Raji (cell line): ENCODE measurements at regions not wholly inside any gene's neighbourhood (a gene's known extent, or its start where the extent isn't known, plus 50 kb on each side); places are given as distances from the start of the nearest gene placed in this dataset.

Experiments used
- POLR2A ChIP-seq: IDR thresholded peaks from 2 replicates; pipeline ENCODE4 v1.6.1; 2011; ENCODE audit warnings: low read depth, low read length, control low read depth; ENCODE audit not compliant: insufficient read depth

DNA sequence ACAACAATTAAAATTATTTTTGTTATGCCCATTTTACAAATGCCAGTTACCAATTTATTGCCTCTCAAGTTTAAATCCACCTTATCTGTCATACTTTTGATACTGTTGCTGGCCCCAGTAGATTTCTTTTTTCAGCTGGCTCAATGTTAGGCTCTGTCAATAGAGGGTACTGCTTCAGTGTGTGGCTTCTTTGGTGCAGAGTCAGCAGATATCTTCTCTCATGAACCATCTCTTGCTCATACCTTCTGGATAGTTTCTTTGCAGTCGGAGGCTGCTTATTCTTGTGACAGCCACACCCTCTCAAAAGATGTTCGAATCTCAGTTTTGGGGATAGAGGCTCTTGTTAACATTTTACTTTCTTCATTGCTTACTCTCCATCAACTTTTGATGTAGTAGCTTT is 849.9 kb upstream of the SEMA6A start:
- TF ChIP-seq POLR2A = no peak

DNA sequence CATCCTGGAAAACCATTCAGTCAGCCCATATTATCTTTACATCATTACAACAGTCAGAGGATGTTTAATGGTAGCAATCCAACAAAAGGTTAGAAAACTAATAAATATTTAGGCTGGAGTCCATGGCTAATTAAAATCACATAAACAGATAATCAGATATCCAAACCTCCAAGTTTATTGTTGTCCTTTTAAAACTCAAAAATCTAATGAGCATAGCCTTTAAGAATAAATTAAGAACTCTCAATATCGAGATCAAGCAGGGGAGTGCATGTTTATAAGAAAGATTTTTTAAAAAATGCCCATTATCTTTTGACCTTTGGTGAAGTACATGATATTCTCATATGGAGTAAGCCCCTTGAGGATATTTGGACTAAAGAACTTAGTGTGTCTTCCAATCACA is 842.9 kb upstream of the SEMA6A start:
- TF ChIP-seq POLR2A = no peak

DNA sequence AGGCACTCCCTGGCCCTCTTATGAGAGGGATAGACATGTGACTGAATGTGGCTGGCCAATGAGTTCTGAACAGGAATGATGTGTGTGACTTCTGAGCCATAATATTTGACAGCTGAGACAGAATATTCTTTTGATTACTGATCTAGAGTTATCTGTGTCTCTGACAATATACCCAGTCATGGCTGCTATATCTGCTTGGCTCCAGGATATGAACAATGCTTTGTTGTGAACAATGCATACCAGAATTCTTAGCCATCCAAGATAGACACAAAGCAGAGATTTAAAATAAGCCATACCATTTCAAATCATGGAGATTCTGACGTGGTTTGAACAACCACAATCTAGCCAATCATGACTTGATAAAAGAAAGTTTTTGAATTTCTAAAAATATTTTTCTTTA is 840.3 kb upstream of the SEMA6A start:
- TF ChIP-seq POLR2A = no peak

DNA sequence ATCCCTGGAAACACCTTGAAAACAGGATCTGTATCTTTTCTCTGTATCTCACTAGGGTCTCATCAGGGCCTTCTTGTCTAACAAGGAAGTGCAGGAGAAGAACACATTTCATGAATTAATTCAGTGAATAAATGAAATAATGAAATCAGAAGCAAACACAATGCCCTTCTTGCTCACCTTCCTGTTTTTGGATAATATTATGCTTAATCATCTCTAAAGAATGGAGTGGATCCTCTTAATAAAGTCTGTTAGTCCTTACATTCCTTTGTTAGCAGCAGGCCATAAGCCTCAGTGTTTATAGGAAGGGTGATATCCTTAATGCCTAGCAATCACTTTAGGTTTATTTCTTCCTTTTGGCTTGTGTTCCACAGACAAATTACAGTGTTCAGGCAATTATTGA is 837.1 kb upstream of the SEMA6A start:
- TF ChIP-seq POLR2A = no peak

DNA sequence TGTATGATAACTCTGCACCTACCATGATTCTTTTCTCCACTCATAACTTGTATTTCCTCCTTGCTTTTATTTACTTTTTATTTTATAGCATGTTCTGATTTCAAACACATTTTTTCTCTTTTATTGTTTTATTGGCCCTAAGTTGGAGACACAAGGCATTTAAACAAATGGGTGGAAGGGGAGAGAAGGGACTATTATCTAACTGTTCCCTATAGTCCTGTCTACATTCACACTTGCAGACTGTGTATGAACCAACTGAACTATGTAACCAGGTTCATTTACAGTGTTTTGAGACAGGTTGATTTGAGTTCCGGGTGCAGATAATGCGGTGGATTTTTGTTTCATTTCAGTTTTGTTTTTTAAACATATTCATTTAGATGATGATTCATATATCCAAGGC is 830.6 kb upstream of the SEMA6A start:
- TF ChIP-seq POLR2A = no peak

DNA sequence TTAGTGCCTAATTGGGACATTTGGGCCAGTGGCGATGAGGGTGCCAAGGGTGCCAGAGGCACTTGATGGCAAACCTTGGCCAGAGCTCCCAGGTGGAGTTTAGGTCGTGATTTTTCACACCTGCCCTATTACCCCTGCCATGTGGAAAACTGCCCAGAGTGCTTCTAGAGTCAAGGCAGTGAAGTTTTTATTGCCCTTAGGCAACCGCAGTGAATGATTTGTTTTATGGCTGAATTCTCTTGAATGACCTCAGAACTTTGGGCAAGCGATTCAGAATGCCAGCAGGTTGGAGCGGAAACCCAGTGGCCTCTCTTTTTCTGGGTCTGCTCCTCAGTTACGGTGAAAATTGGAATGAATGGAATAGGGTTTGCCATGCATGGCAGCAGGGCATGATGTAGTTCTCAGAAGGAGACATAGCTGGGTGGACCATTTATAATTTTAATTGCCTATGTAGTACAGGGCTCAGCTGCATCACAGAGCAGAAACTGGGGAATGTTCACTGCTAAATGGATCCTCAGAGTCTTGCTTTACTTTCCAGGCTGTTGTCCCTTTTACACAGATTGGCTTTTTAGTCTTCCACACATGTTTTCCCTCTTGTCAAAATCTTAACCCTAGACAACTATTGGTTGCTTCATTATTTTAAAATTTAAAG is 820.0 kb upstream of the SEMA6A start:
- TF ChIP-seq POLR2A = no peak

DNA sequence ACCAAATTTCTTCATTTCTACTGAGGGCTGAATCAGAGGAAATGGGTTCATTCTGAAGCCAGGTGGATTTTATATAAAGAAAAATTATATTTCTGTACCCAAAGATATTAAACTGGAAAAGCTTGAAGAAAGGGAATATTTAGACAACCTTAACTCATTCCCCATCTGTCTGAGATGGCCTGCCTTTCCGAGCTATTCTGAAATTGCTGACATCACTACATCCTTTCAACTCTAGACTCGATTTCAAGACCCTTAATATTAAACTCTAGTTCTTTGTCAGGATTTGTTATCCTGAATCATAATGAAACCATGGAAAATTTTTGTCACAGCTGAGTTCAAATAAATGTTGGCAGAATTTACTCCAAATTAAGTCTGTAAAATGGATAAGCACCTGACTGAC is 818.5 kb upstream of the SEMA6A start:
- TF ChIP-seq POLR2A = no peak

DNA sequence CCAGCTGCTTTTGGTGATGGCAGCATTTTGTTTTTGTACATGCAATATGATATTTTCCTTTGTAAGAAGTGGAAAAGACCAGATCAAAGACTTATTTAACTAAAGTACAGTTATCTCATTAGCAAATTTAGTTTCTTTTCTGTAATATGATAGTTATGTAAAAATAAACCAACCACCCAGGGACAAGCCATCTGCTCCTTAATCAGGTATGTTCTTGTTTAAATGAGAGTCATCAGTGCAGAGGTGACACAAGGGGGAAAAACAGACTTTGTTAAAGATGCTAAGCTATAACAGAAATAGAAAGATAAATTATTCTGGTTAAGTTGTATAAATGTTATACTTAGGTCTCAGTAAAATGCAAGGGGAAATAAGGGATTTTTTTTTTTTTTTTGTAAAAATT is 805.7 kb upstream of the SEMA6A start:
- no peak for TF ChIP-seq POLR2A

DNA sequence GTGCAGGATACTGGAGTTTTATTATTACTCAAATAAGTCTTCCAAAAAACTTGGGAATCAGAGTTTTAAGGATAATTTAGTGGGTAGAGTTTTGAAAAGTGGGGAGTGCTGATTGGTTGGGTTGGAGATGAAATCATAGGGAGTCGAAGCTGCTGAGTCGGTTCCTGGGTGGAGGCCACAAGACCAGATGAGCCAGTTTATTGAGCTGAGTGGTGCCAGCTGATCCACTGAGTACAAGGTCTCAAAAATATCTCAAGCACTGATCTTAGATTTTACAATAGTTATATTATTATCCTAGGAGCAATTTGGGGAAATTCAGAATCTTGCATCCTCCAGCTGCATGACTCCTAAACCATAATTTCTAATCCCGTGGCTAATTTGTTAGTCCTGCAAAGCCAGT is 804.9 kb upstream of the SEMA6A start:
- no peak for TF ChIP-seq POLR2A

DNA sequence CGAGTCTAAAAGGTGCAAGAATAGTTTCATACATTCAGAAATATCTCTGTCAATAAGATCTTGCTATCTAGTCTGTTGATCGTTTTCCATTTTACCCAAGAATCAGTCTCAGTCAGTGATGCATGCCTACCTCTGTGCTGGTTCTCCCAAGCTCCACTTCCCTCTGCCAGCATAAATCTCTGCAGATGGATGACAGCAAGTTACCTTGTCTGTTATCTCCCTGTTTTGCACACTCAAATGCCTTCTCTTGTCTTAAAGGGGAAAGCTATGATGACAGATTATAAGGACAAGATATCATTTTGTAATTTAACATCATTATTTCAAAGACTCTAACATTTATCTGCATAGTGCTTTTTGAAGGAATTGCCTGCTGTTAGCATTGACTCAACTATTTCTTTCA is 802.1 kb upstream of the SEMA6A start:
- TF ChIP-seq POLR2A = no peak

DNA sequence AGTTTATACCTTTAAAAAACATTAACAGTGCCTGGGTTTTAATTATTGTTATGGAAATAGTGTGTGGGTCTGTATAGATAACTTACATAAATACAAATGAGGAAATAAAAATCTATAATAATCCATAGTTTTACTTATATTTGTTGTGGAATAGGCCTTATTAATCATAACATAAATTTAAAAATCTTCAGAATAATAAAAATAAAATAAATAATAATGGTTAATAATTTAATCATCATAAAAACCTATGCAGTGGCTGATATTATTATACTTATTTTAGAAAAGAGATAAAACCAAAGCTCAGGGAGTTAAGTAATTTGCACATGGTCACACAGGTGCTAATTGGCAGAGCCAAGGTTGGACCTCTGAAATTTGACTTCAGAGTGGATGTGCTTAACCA is 785.3 kb upstream of the SEMA6A start:
- no peak for TF ChIP-seq POLR2A

DNA sequence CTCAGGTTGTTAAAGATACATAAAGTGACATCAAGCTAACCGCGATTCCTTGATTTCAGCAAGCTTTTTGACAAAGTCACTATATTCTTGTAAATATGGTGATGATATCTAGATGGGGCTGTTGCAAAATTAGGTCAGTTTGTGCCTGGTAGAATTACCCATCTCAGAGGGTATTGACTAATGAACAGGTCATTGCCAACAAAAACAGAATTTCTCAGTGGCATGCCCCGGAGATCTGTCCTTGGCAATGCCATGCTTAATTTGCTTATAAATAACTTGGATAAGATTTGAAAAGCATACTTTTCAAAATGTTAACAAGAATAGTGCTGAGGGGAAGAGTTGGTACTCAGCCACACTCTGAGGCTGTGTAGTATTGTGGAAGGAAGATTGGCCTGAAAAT is 783.3 kb upstream of the SEMA6A start:
- TF ChIP-seq POLR2A = no peak

DNA sequence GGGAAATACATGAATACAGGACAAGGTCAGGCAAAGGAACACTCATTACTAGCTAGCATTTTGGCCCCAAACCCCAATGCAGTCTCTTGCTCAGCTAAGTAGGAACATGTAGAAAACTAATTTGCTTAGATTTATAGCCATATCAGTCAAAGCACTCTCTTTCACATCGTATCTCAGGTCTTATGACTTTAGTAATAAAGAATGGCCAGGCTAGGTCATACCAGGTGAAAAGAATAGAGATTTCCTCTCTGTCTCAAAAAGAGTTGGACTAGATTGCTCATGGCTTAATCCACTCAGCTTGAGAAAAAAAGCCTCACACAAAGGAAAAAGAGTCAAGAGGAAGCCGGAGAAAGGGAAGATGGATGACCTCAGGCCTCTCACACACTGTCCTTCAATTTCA is 772.7 kb upstream of the SEMA6A start:
- TF ChIP-seq POLR2A = no peak

DNA sequence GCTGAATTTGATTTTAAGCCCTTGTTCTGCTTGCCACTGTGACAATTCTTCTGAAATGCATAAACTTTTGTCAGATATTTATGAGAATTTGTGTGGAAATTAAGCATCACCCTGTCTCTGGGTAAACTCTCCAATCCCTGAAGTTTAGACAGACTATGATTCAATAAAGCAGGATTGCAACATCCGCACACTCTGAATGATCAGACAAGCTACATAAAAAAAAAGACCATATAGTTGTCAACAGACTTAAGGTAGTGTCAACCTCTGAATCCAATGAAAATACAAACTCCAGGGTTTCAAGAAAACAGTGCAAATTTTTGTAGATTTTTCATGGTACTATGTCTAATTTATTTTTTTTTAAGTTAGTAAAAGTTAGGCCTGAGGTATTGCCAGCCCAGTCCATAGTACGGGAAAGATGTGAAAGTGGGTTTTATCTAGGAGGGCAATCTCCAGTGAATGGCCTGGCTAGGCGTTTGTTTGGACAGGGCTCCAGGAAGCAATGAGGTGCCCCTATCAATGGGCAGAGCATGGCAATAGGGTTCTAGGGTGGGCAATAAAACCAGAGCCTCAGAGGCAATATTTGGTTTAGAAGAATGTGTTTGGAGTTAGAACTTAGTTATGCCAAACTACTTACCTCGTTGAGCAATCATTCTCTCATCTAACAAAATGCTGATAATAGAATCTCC is 762.6 kb upstream of the SEMA6A start:
- no peak for TF ChIP-seq POLR2A

DNA sequence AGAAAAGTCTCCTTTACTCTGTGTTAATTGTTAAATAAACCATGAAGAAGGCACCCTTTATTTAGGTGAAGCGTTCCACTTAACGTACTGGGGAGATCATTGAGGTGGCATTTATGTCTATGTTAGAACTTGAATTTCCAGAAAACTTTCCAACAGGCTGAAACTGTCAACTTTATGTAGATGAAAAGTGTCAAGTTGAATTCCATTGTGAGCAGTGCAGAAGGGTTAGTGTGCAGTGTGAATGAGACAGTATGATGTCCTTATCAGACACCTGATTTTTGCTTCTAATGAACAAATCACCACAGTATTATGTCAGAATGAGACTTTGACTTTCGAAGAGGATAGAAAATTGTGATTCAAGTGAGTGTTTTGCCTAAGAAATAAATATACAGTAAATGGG is 761.6 kb upstream of the SEMA6A start:
- no peak for TF ChIP-seq POLR2A

DNA sequence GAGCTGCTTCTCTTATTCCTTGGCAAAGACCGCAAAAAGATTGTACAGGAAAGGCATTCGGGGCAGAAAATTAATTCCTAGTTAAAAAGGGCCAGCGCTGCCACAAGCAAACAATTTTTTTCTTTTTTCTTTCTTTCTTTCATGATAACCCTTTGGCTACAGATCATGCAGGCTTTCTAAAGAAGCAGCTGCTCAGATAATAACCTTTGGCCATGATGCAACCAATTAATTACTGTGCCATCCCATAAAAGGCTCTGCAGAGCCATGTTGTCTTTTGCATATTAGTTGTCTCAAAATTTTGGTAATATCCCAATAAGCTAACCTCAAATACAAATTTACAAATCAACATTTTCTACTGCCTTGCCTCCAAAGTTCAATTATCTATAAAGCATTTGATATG is 758.4 kb upstream of the SEMA6A start:
- TF ChIP-seq POLR2A = no peak

DNA sequence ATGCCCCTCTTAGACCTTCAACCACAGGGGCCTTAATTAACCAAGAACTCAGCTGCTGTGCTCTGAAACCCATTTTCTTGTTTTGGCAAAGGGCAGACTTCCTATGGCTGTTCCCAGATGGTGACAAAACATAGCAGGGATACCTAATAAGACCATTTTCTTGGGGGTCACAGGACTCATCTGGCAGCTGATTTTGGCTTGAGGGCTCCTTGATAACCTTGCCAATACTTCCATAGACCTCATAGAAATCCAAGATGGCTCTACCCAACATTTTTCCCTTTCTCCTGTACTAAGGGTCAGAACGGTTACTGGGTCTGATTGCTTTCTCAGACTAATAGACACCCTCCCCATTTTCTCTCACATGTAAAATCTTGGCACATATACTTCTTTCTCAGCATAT is 757.7 kb upstream of the SEMA6A start:
- no peak for TF ChIP-seq POLR2A

DNA sequence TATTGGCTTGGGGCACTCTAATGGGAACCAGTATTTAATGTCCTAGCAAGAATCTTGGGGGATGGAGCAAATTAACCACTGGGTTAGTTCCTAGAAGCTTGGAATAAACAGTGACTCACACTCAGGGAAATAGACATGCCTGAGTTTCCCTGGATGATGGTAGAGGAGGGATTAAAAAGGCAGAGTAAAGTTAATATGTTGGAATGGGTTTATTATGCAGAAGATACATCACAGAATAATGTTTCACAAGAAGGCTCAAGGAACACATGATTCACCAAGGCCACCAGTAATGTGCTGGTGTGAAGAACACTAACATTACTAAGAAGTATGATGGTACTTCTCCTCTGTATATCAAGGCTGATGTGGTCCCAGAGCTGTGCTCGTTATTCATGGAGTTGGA is 752.9 kb upstream of the SEMA6A start:
- no peak for TF ChIP-seq POLR2A

DNA sequence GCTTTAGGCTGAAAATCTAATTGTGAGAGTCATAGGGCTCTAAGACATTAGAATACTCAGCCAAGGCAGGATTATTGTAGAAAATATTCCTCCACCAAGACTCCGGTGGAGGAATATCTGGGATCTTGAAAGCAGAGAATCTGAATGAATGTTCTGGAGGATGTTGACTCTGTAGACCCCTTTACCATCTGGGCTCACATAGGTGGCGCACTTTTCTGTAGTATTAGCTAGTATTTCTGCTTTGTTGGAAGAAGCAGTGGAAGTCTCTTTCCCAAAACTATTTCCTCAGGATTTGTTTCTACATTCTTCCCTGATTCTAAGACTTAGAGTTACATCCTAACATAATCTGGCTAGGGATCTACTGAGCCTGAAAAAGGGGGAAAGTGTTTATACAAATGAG is 752.4 kb upstream of the SEMA6A start:
- TF ChIP-seq POLR2A = no peak
